AG09309 (cell line): ENCODE measurements at regions not wholly inside any gene's neighbourhood (a gene's known extent, or its start where the extent isn't known, plus 50 kb on each side); places are given as distances from the start of the nearest gene placed in this dataset.
"Not testable (repeated sequence)": the region's sequence is repeated elsewhere in the genome, so short reads cannot be mapped to it uniquely, and the experiment has no call there.

ENCODE experiments used
- DNase-seq: peaks from one replicate; pipeline ENCODE4 v3.0.0-alpha.2; 2010; ENCODE audit warnings: low read depth
- H3K4me3 ChIP-seq: 2 replicates; pipeline ENCODE4 v1.5.1; 2011; ENCODE audit warnings: mild to moderate bottlenecking, low read depth, low read length, moderate library complexity; ENCODE audit not compliant: control insufficient read depth
- CTCF ChIP-seq: IDR thresholded peaks from 2 replicates; pipeline ENCODE4 v1.5.1; 2011; ENCODE audit warnings: mild to moderate bottlenecking, low read depth, low read length, inconsistent platforms; ENCODE audit not compliant: insufficient read depth, control insufficient read depth; ENCODE audit errors: missing control alignments

- no peak for TF ChIP-seq CTCF
- no peak overlapping the region for H3K4me3 ChIP-seq
- DNase-seq, result no peak
Observed at GRCh38 chr5:153939101-153939500, 99.6 kb downstream of the FAM114A2 start.

- DNase-seq, result peak; percentile 20
- no peak overlapping the region for H3K4me3 ChIP-seq
- no peak for TF ChIP-seq CTCF
Observed at GRCh38 chr5:153938191-153938842, 100.4 kb downstream of the FAM114A2 start.

- no peak for DNase-seq
- no peak overlapping the region for H3K4me3 ChIP-seq
- TF ChIP-seq CTCF, result no peak
Observed at GRCh38 chr5:153937661-153938060, 101.0 kb downstream of the FAM114A2 start.

GRCh38 chr5:153935151-153935550 lies 103.6 kb downstream of the FAM114A2 start:
- not testable (repeated sequence) for DNase-seq, H3K4me3 ChIP-seq

GRCh38 chr5:153926201-153926600 lies 112.5 kb downstream of the FAM114A2 start:
- no peak for TF ChIP-seq CTCF
- no peak for DNase-seq
- H3K4me3 ChIP-seq, result no peak overlapping the region

- TF ChIP-seq CTCF, result no peak
- DNase-seq, result no peak
- no peak overlapping the region for H3K4me3 ChIP-seq
Observed at GRCh38 chr5:153919161-153919560, 119.5 kb downstream of the FAM114A2 start.

- no peak for DNase-seq
- TF ChIP-seq CTCF, result no peak
- H3K4me3 ChIP-seq, result no peak overlapping the region
Observed at GRCh38 chr5:153907170-153907775, 131.4 kb downstream of the FAM114A2 start.
